ENCODE measurements at regions not wholly inside any gene's neighbourhood (a gene's known extent, or its start where the extent isn't known, plus 50 kb on each side); places are given as distances from the start of the nearest gene placed in this dataset.

- TF ChIP-seq MAX (IDR thresholded peaks at IDR 0.05) (no peak), REST (IDR thresholded peaks at IDR 0.05; ENCODE audit: low read depth) (no peak), RAD21 (IDR thresholded peaks at IDR 0.05; ENCODE audit: low read depth) (no peak), EP300 (IDR thresholded peaks at IDR 0.05; ENCODE audit: borderline replicate concordance) (no peak), TAF1 (IDR thresholded peaks at IDR 0.05; ENCODE audit: low read depth) (no peak), YY1 (IDR thresholded peaks at IDR 0.05; ENCODE audit: low read depth) (no peak), TEAD4 (IDR thresholded peaks at IDR 0.05) (no peak), CREB1 (IDR thresholded peaks at IDR 0.05; ENCODE audit: low read depth) (no peak), FOXM1 (IDR thresholded peaks at IDR 0.05; ENCODE audit: borderline replicate concordance, low read depth) (no peak), NFIC (IDR thresholded peaks at IDR 0.05) (no peak), USF1 (IDR thresholded peaks at IDR 0.05) (no peak)
Observed at GRCh38 chr18:68060871-68061270, 544.4 kb upstream of the DSEL start.

Data from Ishikawa (cell line).